ENCODE measurements at regions not wholly inside any gene's neighbourhood (a gene's known extent, or its start where the extent isn't known, plus 50 kb on each side); places are given as distances from the start of the nearest gene placed in this dataset.

GRCh38 chr7:10874666-10875065, 99.0 kb upstream of the PHF14 start:
- Mint-ChIP-seq H3K4me1 (no peaks in the 10 kb centered on the region), H3K36me3 (ENCODE audit: low read depth) (no peaks in the 10 kb centered on the region), H3K9me3 (peaks cover 10% of the 10 kb centered on the region), H3K27me3 (ENCODE audit: low read depth) (no peaks in the 10 kb centered on the region), H3K4me3 (no peak overlapping the region), H3K27ac (no peak overlapping the region)
- TF ChIP-seq CTCF (IDR thresholded peaks at IDR 0.05; ENCODE audit: unreplicated experiment in 3 of 3): no peak

GRCh38 chr7:10875080-10875479, 98.6 kb upstream of the PHF14 start:
- no peak for TF ChIP-seq CTCF (IDR thresholded peaks at IDR 0.05; ENCODE audit: unreplicated experiment in 3 of 3)
- no peak overlapping the region for H3K4me3 Mint-ChIP-seq
- no peaks in the 10 kb centered on the region for H3K27me3 Mint-ChIP-seq (ENCODE audit: low read depth)
- peaks cover 10% of the 10 kb centered on the region for H3K9me3 Mint-ChIP-seq
- H3K27ac Mint-ChIP-seq: no peak overlapping the region
- H3K4me1 Mint-ChIP-seq: no peaks in the 10 kb centered on the region
- no peaks in the 10 kb centered on the region for H3K36me3 Mint-ChIP-seq (ENCODE audit: low read depth)

GRCh38 chr7:10888861-10889260, 84.8 kb upstream of the PHF14 start:
- Mint-ChIP-seq H3K36me3 (ENCODE audit: low read depth) (no peaks in the 10 kb centered on the region), H3K9me3 (no peaks in the 10 kb centered on the region), H3K27ac (no peak overlapping the region), H3K4me3 (no peak overlapping the region), H3K27me3 (ENCODE audit: low read depth) (no peaks in the 10 kb centered on the region), H3K4me1 (no peaks in the 10 kb centered on the region)
- TF ChIP-seq CTCF (IDR thresholded peaks at IDR 0.05; ENCODE audit: unreplicated experiment in 3 of 3): no peak

- Mint-ChIP-seq H3K27ac (no peak overlapping the region), H3K9me3 (no peaks in the 10 kb centered on the region), H3K4me3 (no peak overlapping the region), H3K4me1 (no peaks in the 10 kb centered on the region), H3K27me3 (ENCODE audit: low read depth) (no peaks in the 10 kb centered on the region), H3K36me3 (ENCODE audit: low read depth) (no peaks in the 10 kb centered on the region)
- TF ChIP-seq CTCF (IDR thresholded peaks at IDR 0.05; ENCODE audit: unreplicated experiment in 3 of 3): peak; percentile 76 to 81 (median 78)
Observed at GRCh38 chr7:10889266-10889898, 84.3 kb upstream of the PHF14 start.

GRCh38 chr7:10908600-10908999, 65.1 kb upstream of the PHF14 start:
- TF ChIP-seq CTCF (IDR thresholded peaks at IDR 0.05; ENCODE audit: unreplicated experiment in 3 of 3): no peak
- H3K27ac Mint-ChIP-seq: no peak overlapping the region
- peaks cover 6% of the 10 kb centered on the region for H3K9me3 Mint-ChIP-seq
- no peaks in the 10 kb centered on the region for H3K27me3 Mint-ChIP-seq (ENCODE audit: low read depth)
- H3K4me1 Mint-ChIP-seq: peaks cover 5% of the 10 kb centered on the region
- no peak overlapping the region for H3K4me3 Mint-ChIP-seq
- H3K36me3 Mint-ChIP-seq (ENCODE audit: low read depth): peaks cover 4% of the 10 kb centered on the region

GRCh38 chr7:10910447-10910846, 63.2 kb upstream of the PHF14 start:
- H3K4me3 Mint-ChIP-seq: no peak overlapping the region
- H3K27me3 Mint-ChIP-seq (ENCODE audit: low read depth): no peaks in the 10 kb centered on the region
- no peak for TF ChIP-seq CTCF (IDR thresholded peaks at IDR 0.05; ENCODE audit: unreplicated experiment in 3 of 3)
- peaks cover 6% of the 10 kb centered on the region for H3K9me3 Mint-ChIP-seq
- H3K36me3 Mint-ChIP-seq (ENCODE audit: low read depth): peaks cover 4% of the 10 kb centered on the region
- no peak overlapping the region for H3K27ac Mint-ChIP-seq
- peaks cover 17% of the 10 kb centered on the region for H3K4me1 Mint-ChIP-seq
